T-cell (primary cell): ENCODE measurements at regions not wholly inside any gene's neighbourhood (a gene's known extent, or its start where the extent isn't known, plus 50 kb on each side); places are given as distances from the start of the nearest gene placed in this dataset.

ENCODE experiments used
- ATAC-seq, 4 experiments: fragments of 200-7000 bp in 3 of 4; fragments of 150-1000 bp in 1 of 4; cut with Tn5 transposase; replicated peaks in 1 of 4; 1 replicate in 3 of 4; 2 replicates in 1 of 4; pipeline ENCODE4 v1.10.0; 2021; ENCODE audit warnings: moderate library complexity in 3 of 4, mild to moderate bottlenecking in 2 of 4, moderate number of reproducible peaks in 1 of 4
- CTCF ChIA-PET, 2 donors: fragments of 300-600 bp; sonication (Branson Sonifier 250); formaldehyde crosslinking; loops; one replicate each; lab custom pipeline; 2022; ENCODE audit warnings: antibody characterized with exemption in 2 of 2; lab: Charles Lee
- POLR2A ChIA-PET, 2 donors: fragments of 300-600 bp; sonication (Branson Sonifier 250); formaldehyde crosslinking; loops; one replicate each; lab custom pipeline; 2022; ENCODE audit warnings: antibody characterized with exemption in 2 of 2; lab: Charles Lee
- DNase-seq, 35 experiments: peaks; one replicate each; pipeline versions ENCODE4 v3.0.0 to v3.0.0-alpha.2; 2013 to 2023
- H3K27ac ChIP-seq: one replicate; pipeline ENCODE4 v1.5.1; 2013; ENCODE audit warnings: low read length
- H3K27me3 ChIP-seq, 2 experiments: replicated peaks in 1 of 2; 1 replicate in 1 of 2; 2 replicates in 1 of 2; pipeline versions ENCODE4 v1.6.1 to v1.7.0; 2013; ENCODE audit warnings: low read length in 1 of 2, mixed read lengths in 1 of 2; ENCODE audit not compliant: control insufficient read depth in 2 of 2, insufficient read depth in 2 of 2; ENCODE audit errors: extremely low read depth in 1 of 2
- H3K36me3 ChIP-seq, 2 donors: 1 replicate in 1 of 2; 2 replicates in 1 of 2; pipeline versions ENCODE4 v1.6.1 to v1.7.0; 2013; ENCODE audit warnings: low read length in 1 of 2; ENCODE audit not compliant: control insufficient read depth in 2 of 2, insufficient read depth in 1 of 2; ENCODE audit errors: extremely low read depth in 1 of 2
- H3K4me1 ChIP-seq, 2 experiments: 1 replicate in 1 of 2; 2 replicates in 1 of 2; pipeline versions ENCODE4 v1.6.1 to v1.7.0; 2013; ENCODE audit warnings: low read length in 2 of 2, mixed read lengths in 1 of 2; ENCODE audit not compliant: insufficient read depth in 2 of 2, control insufficient read depth in 1 of 2; ENCODE audit errors: extremely low read depth in 1 of 2
- H3K4me3 ChIP-seq, 2 donors: 1 replicate in 1 of 2; 2 replicates in 1 of 2; pipeline versions ENCODE4 v1.5.1 to v1.7.0; 2013; ENCODE audit warnings: mild to moderate bottlenecking in 2 of 2, low read length in 1 of 2, moderate library complexity in 1 of 2; ENCODE audit not compliant: control insufficient read depth in 1 of 2; ENCODE audit errors: extremely low read depth in 1 of 2
- H3K9me3 ChIP-seq: 2 replicates; pipeline ENCODE4 v1.7.0; 2013
- H3K27ac Mint-ChIP-seq, 2 donors: one replicate each; pipeline ENCODE4 v1.8.0; 2020 to 2021; ENCODE audit warnings: mild to moderate bottlenecking in 2 of 2, mixed read lengths in 2 of 2
- H3K27me3 Mint-ChIP-seq, 2 donors: one replicate each; pipeline ENCODE4 v1.8.0; 2021 to 2022; ENCODE audit warnings: mixed read lengths in 2 of 2
- H3K36me3 Mint-ChIP-seq: one replicate; pipeline ENCODE4 v1.8.0; 2021; ENCODE audit warnings: mixed read lengths
- H3K4me1 Mint-ChIP-seq, 3 donors: one replicate each; pipeline ENCODE4 v1.8.0; 2020 to 2022; ENCODE audit warnings: mixed read lengths in 3 of 3, mild to moderate bottlenecking in 1 of 3
- H3K4me3 Mint-ChIP-seq, 3 donors: one replicate each; pipeline ENCODE4 v1.8.0; 2020 to 2022; ENCODE audit warnings: mild to moderate bottlenecking in 3 of 3, mixed read lengths in 3 of 3, moderate library complexity in 3 of 3
- H3K9me3 Mint-ChIP-seq, 3 donors: one replicate each; pipeline ENCODE4 v1.8.0; 2020 to 2022; ENCODE audit warnings: mixed read lengths in 3 of 3
- WGBS: methylation state at CpG from one replicate; pipeline ENCODE4 v1.1.5; 2013; ENCODE audit warnings: missing lambda C conversion rate; ENCODE audit not compliant: insufficient coverage; 5-methylcytosine and 5-hydroxymethylcytosine counted together

DNA sequence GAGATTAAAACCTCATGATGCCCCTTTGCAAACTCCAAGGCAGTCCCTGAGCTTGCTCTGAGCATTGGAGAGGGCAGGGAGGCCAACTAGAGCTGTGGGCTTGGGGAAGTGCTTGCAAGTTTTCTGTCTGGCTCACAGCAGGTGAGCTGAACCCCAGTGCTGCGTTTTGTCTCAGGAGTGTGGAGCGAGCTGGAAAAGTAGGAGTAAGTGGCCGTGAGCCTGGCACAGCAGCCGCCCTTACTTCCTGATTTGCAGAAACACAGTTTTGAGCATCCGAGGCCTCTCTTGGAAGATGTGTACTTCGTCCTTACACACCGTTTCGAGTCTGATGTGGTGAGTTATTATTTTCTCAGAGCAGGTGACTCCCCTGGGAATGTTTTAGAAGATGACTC, 221.2 kb upstream of the C1orf174 start:
- ChIA-PET POLR2A (no interaction called here), CTCF (no interaction called here)
- Mint-ChIP-seq H3K4me3 (no peak overlapping the region), H3K27me3 (peaks cover 5 to 8% of the 10 kb centered on the region in 2 donors), H3K9me3 (no peaks in the 10 kb centered on the region), H3K36me3 (no peaks in the 10 kb centered on the region), H3K4me1 (no peaks in the 10 kb centered on the region), H3K27ac (no peak overlapping the region)
- no peaks in the 10 kb centered on the region for H3K36me3 ChIP-seq
- DNase-seq = no peak
- no peak overlapping the region for H3K27ac ChIP-seq
- H3K9me3 ChIP-seq = no peaks in the 10 kb centered on the region
- no peak overlapping the region for H3K4me3 ChIP-seq
- no peaks in the 10 kb centered on the region for H3K4me1 ChIP-seq
- ATAC-seq = no peak
- 63% methylated on average over 4 of the region's 8 CpGs for WGBS
- H3K27me3 ChIP-seq = peaks cover 0 to 29% of the 10 kb centered on the region in 2 experiments

DNA sequence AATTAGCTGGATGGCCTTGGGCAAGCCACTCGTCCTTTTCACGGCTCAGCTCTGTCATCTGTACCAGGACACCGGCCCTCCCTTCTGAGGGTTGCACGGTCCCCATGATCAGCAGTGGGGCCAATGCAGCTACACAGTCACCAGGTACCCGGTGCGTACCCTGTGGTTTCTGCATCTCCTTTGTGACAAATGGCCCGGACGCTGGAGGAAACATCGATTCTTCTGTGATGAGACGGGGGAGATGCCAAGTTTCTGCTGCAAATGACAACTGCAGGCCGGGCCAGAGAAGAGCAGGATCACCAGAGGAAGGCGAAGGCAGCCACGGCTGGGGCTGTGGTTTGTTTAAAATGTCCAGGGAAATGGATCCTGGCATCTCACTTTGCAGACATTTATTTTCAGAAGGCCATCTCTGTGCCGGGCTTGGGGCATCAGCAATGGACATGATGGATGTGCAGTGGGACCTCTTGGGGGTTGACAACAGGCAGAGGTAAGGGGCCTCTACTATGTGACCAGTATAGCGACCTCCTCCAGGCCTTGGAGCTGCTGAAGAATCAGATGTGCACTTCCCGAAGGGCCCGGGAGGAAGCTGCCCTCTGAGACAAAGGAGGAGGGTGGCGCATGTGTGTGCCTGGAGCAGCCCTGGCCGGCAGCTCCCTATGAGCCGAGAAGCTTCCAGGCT, 221.9 kb upstream of the C1orf174 start:
- H3K4me3 Mint-ChIP-seq = no peak overlapping the region
- no peaks in the 10 kb centered on the region for H3K36me3 Mint-ChIP-seq
- no peaks in the 10 kb centered on the region for H3K9me3 Mint-ChIP-seq
- Histone ChIP-seq H3K27ac (no peak overlapping the region), H3K9me3 (no peaks in the 10 kb centered on the region), H3K4me1 (no peaks in the 10 kb centered on the region), H3K36me3 (no peaks in the 10 kb centered on the region), H3K27me3 (peaks cover 0 to 29% of the 10 kb centered on the region in 2 experiments), H3K4me3 (no peak overlapping the region)
- no peak for ATAC-seq
- H3K27me3 Mint-ChIP-seq = peaks cover 5 to 8% of the 10 kb centered on the region in 2 donors
- WGBS = 73% methylated on average over 20 of the region's 20 CpGs
- H3K27ac Mint-ChIP-seq = no peak overlapping the region
- DNase-seq = no peak
- H3K4me1 Mint-ChIP-seq = no peaks in the 10 kb centered on the region
- POLR2A ChIA-PET = no interaction called here
- CTCF ChIA-PET = no interaction called here

DNA sequence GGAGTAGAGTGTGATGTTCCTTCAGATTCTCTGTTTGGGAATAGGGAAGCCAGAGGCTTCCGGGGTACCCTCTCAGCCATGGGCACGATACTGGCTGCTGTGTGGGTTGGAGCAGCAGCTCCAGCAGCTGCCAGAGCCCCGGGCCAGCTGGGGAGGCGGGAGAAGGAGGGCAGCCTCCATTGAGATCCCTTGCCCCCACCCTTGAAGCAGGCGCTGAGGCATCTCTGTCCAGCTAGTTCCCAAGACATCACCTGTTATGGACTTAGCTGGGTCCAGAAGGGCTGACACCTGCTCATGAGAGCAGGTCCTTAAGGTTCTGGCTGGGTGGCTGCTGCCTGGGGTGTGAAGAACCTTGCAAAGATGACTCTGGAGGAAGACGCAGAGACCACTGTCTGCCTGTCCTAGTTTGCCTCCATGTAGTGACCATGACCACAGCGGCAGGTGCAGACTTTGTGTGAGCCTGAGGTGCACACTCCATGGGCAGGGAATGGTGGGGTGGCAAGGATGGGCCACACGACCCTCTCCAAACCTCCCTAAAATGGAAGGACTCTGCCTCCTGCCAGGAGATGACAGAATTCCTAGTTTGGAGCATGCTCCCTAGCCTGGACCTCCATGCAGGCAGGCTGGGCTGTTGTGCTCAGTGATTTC, 222.6 kb upstream of the C1orf174 start:
- whole genome bisulfite sequencing = 67% methylated on average over 6 of the region's 8 CpGs
- Histone ChIP-seq H3K36me3 (no peaks in the 10 kb centered on the region), H3K27me3 (peaks cover 0 to 29% of the 10 kb centered on the region in 2 experiments), H3K27ac (no peak overlapping the region), H3K4me1 (no peaks in the 10 kb centered on the region), H3K4me3 (no peak overlapping the region), H3K9me3 (no peaks in the 10 kb centered on the region)
- ChIA-PET POLR2A (no interaction called here), CTCF (no interaction called here)
- DNase-seq (no peak), ATAC-seq (no peak)
- H3K27ac Mint-ChIP-seq = no peak overlapping the region
- no peaks in the 10 kb centered on the region for H3K9me3 Mint-ChIP-seq
- no peaks in the 10 kb centered on the region for H3K36me3 Mint-ChIP-seq
- peaks cover 5 to 8% of the 10 kb centered on the region in 2 donors for H3K27me3 Mint-ChIP-seq
- H3K4me1 Mint-ChIP-seq = no peaks in the 10 kb centered on the region
- no peak overlapping the region for H3K4me3 Mint-ChIP-seq

DNA sequence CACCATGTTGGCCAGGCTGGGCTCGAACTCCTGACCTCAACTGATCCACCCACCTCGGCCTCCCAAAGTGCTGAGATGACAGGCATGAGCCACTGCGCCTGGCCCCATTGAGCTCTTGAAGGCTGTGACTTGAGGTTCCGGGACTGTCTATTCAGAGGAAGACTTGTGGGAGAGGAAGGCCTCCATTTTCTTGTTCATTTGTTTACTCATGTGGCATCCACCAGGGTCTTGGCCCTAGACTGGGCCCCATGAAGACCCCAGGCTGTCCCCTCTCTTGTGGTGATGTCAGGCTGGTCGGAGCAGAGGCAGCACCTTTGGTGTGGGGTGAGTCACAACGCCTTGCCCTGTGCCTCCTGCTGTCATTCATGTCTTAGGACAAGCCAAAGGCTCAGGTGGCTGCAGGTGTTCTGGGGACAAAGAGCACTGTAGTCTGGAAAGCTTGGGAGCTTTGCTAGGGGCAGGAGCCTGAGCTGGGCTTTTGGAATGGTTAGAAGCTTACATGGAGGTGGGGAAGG, 224.6 kb upstream of the C1orf174 start:
- Mint-ChIP-seq H3K27ac (no peak overlapping the region), H3K36me3 (no peaks in the 10 kb centered on the region), H3K4me1 (no peaks in the 10 kb centered on the region), H3K9me3 (no peaks in the 10 kb centered on the region), H3K27me3 (peaks cover 0 to 5% of the 10 kb centered on the region in 2 donors), H3K4me3 (no peak overlapping the region)
- DNase-seq = no peak
- Histone ChIP-seq H3K27me3 (peaks cover 0 to 13% of the 10 kb centered on the region in 2 experiments), H3K36me3 (no peaks in the 10 kb centered on the region), H3K4me1 (no peaks in the 10 kb centered on the region), H3K27ac (no peak overlapping the region), H3K9me3 (no peaks in the 10 kb centered on the region), H3K4me3 (no peak overlapping the region)
- CTCF ChIA-PET = no interaction called here
- no peak for ATAC-seq
- POLR2A ChIA-PET = no interaction called here
- 68% methylated on average over 2 of the region's 6 CpGs for WGBS

DNA sequence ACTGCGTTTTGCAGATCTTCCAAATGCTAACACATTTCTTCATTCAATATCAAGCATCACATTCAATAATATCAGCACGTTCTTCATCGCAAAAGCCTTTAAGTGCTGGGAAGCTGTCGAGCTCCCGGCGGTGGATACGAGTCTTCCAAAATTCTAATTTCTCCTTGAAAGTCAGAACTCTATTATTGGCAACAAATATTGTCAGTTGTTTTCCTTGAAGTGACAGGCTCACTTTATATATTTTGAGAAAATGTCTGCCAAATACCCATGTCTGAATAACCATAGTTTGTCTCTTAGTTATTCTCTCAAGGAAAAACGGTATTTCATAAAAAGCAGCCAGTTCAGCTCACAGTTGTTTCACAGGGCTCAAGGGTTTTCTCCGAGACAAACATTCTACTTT, 226.2 kb upstream of the C1orf174 start:
- no peak for DNase-seq
- peaks cover 0 to 9% of the 10 kb centered on the region in 2 experiments for H3K27me3 ChIP-seq
- no peaks in the 10 kb centered on the region for H3K4me1 ChIP-seq
- peaks cover 0 to 5% of the 10 kb centered on the region in 2 donors for H3K27me3 Mint-ChIP-seq
- no peaks in the 10 kb centered on the region for H3K9me3 Mint-ChIP-seq
- no peak overlapping the region for H3K4me3 ChIP-seq
- ChIA-PET CTCF (no interaction called here), POLR2A (no interaction called here)
- H3K27ac Mint-ChIP-seq = no peak overlapping the region
- H3K36me3 Mint-ChIP-seq = no peaks in the 10 kb centered on the region
- no peak for ATAC-seq
- H3K27ac ChIP-seq = no peak overlapping the region
- no peaks in the 10 kb centered on the region for H3K9me3 ChIP-seq
- H3K4me1 Mint-ChIP-seq = no peaks in the 10 kb centered on the region
- no peak overlapping the region for H3K4me3 Mint-ChIP-seq
- H3K36me3 ChIP-seq = no peaks in the 10 kb centered on the region
- WGBS = 83% methylated on average over 2 of the region's 9 CpGs

DNA sequence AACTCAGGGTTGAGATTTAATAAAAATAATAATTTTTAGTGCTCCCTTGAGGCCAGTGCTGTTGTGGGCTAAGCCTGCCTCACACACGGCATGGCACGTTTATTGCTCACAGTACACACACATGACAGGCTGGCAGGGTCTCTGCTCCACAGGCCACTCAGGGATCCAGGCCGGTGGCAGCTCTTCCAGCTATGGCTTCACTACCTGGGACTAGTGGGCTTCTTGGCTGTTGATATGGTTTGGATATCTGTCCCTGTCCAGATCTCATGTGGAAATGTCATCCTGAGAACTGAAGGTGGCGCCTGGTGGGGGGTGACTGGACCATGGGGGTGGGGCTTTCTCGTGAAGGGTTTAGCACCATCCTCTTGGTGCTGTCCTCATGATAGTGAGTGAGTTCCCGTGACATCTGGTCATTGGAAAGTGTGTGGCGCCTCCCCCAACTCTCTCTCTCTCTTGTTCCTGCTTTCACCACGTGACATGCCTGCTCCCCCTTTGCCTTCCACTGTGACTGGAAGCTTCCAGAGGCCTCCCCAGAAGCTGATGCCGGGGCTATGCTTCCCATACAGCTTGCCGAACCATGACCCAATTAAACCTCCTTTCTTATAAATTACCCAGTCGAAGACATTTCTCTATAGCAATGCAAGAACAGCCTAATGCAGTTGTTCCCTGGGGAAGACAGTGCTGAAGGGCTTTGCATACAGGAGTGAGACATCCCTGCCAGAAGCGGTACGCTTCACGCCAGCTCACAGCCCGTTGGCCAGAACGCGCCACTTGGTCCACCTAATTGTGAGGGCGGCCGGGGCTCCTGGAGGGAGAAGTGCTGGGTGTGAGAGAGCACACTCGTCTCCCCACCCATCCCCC, 226.9 kb upstream of the C1orf174 start:
- H3K36me3 ChIP-seq = no peaks in the 10 kb centered on the region
- H3K4me3 ChIP-seq = no peak overlapping the region
- no peaks in the 10 kb centered on the region for H3K9me3 ChIP-seq
- H3K27me3 Mint-ChIP-seq = peaks cover 0 to 5% of the 10 kb centered on the region in 2 donors
- no peaks in the 10 kb centered on the region for H3K4me1 Mint-ChIP-seq
- no peaks in the 10 kb centered on the region for H3K4me1 ChIP-seq
- POLR2A ChIA-PET = no interaction called here
- 68% methylated on average over 3 of the region's 20 CpGs for WGBS
- H3K27ac Mint-ChIP-seq = no peak overlapping the region
- ATAC-seq = no peak
- H3K27ac ChIP-seq = no peak overlapping the region
- no peak for DNase-seq
- peaks cover 0 to 7% of the 10 kb centered on the region in 2 experiments for H3K27me3 ChIP-seq
- CTCF ChIA-PET = no interaction called here
- H3K36me3 Mint-ChIP-seq = no peaks in the 10 kb centered on the region
- no peaks in the 10 kb centered on the region for H3K9me3 Mint-ChIP-seq
- no peak overlapping the region for H3K4me3 Mint-ChIP-seq
